GM19328 (cell line): ENCODE measurements at regions not wholly inside any gene's neighbourhood (a gene's known extent, or its start where the extent isn't known, plus 50 kb on each side); places are given as distances from the start of the nearest gene placed in this dataset.
"Not testable (repeated sequence)": the region's sequence is repeated elsewhere in the genome, so short reads cannot be mapped to it uniquely, and the experiment has no call there.

Experiments used
- ATAC-seq: cut with Tn5 transposase; IDR thresholded peaks from one replicate; pipeline ENCODE4 v1.9.1; 2021; ENCODE audit warnings: mild to moderate bottlenecking, moderate library complexity; ENCODE audit not compliant: unreplicated experiment

DNA sequence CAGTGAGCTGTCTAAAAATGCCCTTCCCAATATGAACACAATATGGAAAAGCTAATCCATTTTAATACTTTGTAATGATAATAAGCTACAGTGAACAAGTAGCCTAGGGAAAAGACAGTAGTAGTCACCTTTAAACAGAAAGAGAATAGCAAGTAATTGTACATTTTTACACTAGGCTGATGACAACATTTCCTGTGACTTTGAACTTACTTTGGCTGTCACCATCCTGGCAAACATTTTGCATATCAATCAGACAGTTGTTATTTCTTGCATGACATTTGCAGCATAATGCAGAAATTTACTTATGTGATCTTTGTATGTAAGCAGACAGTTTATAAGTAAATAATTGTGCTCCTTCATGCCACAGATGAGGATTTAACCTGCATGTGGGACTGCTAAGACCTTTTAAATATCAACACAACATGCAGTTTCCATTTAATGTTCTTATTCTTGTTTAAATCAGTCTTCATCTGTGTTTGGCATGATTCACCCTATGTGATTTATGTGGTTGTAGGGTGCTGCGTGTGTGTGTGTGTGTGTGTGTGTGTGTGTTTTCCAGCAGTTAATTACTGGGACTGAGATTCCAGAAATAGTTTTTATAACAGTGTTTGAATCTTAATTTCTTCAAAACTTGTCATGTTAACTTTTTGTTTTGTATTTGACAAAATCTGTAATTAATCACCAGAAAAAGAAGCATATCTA lies 997.1 kb upstream of the ARRDC3 start:
- ATAC-seq: no peak

- no peak for ATAC-seq
Observed at GRCh38 chr5:92378966-92379611, 996.0 kb upstream of the ARRDC3 start.

DNA sequence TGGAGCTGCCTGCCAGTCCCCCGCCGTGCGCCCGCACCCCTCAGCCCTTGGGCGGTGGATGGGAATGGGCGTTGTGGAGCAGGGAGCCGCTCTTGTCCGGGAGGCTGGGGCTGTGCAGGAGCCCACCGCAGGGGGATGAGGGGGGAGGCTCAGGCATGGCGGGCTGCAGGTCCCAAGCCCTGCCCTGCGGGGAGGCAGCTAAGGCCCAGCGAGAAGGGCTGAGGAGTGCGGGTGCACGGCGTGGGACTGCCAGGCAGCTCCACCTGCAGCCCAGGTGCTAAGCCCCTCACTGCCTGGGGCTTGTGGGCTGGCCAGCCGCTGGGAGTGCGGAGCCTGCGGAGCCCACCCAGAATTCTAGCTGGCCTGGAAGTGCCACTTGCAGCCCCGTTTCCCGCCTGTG lies 991.7 kb upstream of the ARRDC3 start:
- no peak for ATAC-seq

- ATAC-seq: no peak
Observed at GRCh38 chr5:92372766-92373165, 989.6 kb upstream of the ARRDC3 start.

- ATAC-seq: no peak
Observed at GRCh38 chr5:92371889-92372235, 988.7 kb upstream of the ARRDC3 start.

GRCh38 chr5:92371171-92371888 lies 988.2 kb upstream of the ARRDC3 start:
- ATAC-seq: no peak

- ATAC-seq: no peak
Observed at GRCh38 chr5:92370032-92370431, 986.9 kb upstream of the ARRDC3 start.

- ATAC-seq: no peak
Observed at GRCh38 chr5:92369587-92369986, 986.5 kb upstream of the ARRDC3 start.

DNA sequence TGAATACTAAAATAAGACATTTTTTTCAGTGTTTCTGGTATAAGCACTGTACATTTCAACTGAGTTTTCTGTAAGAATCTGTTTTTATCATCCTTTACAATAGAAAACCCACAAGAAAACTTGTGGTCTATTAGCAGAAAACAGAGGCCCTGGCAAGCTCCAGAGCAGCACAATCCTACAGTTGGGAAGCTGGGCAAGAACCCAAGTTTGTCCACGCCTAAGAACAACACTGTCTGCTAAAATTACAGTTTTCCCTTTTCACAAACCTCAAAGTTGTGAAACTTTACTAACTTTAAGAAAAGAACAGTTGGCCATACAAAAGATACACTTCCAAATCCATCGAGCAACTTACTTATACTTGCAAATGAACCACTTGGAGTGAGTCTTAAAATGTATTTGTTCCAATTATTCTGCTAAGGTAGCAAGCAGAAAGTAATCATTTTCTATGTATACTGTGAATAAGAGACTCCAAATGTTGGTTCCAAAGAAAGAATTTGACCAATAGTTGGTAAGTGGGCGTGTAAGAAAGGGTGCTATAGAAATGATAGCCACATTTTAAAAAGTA lies 982.0 kb upstream of the ARRDC3 start:
- no peak for ATAC-seq

DNA sequence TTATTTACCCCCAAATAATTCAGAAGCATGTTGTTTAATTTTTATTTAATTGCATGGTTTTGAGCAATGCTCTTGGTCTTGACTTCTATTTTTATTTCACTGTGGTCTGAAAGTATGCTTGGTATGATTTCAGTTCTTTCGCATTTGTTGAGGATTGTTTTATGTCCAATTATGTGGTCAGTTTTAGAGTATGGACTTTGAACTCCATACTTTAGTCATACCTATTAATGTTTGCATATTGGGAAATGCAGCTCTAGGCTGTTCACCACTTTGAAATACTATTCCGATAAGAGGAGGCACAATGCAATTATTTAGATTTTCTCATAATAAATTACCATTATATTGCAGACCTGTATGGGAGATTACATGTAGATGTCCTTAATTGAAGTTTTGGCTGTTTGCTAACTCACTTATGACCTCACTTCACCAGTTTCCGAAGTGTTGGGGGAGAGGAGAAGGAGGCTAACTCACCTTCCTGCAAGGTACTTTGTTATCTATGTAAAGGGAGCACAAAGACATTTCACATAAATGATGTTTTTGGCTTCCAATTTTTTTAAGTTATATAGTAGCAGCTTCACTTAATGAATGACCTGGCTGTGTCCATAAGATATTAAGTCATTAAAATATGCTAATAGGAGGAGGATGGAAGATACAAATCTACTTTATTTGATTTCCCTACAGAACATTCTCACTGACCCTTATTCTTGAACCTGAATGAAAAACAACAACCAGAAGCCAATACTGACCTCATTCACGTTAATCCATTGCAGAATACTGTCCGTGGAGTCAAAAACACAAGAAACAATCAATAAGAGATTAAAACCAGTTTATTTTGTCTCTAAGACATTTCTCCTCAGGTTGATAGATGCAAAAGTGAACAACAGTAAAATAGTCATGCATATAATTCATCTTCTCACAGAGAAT lies 970.3 kb upstream of the ARRDC3 start:
- no peak for ATAC-seq

DNA sequence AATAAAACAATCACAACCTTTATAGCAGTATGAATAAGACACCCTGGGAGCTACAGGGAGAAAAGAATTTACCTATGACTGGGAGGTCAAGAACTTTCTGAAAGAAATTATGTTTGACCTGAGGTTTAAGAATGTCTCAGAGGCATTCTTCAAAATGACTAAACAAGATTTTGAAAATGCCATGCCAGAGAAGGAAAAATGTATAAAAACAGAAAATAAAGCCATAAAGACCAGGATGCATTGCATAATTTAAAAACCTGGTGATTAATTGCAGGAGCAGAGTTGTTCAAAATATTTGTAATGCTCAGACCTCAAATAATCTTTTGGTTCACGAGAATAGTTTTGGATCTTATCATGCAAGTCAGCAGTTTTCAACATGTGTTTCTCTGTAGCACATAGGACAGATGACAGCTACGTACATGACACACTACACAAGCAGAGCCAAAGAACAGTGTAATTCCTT lies 954.7 kb upstream of the ARRDC3 start:
- ATAC-seq: no peak

- no peak for ATAC-seq
Observed at GRCh38 chr5:92332039-92332438, 948.9 kb upstream of the ARRDC3 start.

- ATAC-seq: no peak
Observed at GRCh38 chr5:92330365-92330764, 947.2 kb upstream of the ARRDC3 start.

GRCh38 chr5:92329759-92330158 lies 946.6 kb upstream of the ARRDC3 start:
- ATAC-seq: no peak

DNA sequence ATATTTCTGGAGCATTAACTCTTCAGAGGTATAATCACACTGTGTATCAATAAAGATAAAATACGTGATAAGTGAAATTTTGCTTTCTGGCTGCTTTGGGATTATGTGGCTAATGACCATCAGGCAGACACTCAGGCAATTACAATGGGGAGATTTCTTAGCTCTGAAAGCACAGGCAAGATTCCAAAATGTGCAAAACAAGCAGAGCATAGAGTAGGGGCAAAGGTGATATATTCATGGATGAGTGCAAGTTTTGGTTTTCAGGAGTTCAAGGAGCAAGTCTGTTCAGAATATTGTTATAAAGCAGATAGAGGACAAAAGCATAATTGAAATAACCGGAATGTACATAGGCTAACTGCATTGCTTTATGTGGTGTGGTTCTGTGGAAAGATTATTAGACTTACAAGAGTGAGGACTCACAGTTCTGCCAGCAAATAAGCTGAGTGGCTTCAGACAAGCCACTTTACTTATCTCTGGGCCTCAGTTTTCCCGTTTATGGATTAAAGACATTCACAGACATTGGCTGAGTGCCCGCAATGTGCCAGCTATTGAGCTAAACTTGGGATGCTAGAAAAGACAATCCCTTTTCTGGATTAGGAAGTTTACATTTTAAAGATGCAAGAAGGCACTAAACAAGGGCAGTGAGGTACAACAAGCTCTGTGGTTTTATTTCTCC lies 945.6 kb upstream of the ARRDC3 start:
- ATAC-seq: no peak

DNA sequence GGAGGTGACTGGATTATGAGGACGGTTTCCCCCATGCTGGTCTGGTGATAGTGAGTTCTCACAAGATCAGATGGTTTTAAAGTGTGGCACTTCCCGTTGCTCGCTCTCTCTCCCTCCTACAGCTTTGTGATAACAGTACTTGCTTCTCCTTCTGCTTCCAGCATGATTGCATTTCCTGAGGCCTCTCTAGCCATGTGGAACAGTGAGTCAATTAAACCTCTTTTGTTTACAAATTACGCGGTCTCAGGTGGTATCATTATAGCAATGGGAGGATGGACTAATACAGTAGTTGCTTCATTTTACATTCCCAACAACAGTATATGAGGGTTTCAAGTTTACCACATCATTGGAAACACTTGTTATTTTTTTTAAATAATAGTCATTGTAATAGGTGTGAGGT lies 937.3 kb upstream of the ARRDC3 start:
- no peak for ATAC-seq

DNA sequence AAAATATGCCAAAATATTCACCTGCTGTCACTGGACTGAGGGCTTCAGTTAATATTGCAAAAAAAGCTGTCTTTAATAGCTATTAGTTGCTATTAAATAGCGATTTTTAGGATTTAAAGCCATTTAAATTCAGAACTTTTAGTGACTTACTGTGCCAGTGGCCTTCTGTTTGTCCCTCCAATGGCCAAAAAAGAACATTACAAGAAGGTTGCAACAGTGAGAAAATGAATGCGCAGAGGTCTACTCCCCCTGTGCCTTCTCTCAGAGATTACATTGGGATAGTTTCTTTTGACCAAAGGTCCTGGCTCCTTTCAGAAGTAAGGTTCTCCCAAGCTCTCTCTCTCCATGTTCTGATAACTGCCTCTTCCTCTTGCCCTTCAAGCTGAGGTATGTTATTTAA lies 930.3 kb upstream of the ARRDC3 start:
- no peak for ATAC-seq

DNA sequence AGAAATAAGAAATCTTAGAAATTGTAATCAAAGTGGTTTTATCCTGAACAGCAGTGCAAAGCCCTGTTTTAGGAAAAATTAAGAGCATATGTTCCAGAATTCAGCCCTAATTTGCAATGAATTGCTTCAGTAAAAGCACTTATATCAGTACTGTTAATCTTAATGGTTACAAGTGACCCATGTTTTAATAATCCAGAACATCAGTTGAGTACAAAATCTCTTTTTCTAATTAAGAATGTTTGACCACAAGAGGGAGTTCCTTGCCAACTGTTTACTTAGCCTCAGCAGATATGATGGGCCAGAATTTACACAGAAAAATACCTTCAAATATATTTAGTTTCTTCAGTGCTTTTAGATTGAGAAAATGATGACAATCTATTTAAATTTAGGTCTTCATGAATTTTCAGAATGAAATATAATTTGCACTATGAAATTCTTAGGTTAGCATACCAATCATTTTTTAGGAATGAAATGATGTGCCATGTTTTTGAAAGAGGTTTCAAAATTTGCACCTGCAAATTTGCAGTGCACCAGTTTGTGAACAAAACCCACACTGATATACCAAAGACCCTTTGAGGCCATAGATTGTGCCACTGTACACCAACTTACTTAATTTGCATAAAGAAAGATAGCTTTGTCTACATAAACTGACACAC lies 926.3 kb upstream of the ARRDC3 start:
- no peak for ATAC-seq

GRCh38 chr5:92308679-92309078 lies 925.6 kb upstream of the ARRDC3 start:
- ATAC-seq: no peak

DNA sequence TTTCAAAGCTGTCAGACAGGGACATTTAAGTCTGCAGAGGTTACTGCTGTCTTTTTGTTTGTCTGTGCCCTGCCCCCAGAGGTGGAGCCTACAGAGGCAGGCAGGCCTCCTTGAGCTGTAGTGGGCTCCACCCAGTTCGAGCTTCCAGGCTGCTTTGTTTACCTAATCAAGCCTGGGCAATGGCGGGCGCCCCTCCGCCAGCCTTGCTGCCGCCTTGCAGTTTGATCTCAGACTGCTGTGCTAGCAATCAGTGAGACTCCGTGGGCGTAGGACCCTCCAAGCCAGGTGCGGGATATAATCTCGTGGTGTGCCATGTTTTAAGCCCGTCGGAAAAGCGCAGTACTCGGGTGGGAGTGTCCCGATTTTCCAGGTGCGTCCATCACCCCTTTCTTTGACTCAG lies 919.2 kb upstream of the ARRDC3 start:
- ATAC-seq: not testable (repeated sequence)
